Ectodermal cell (in vitro differentiated cells): ENCODE measurements at regions not wholly inside any gene's neighbourhood (a gene's known extent, or its start where the extent isn't known, plus 50 kb on each side); places are given as distances from the start of the nearest gene placed in this dataset.

Experiments used
- H3K27ac ChIP-seq: 2 replicates; pipeline ENCODE4 v1.7.0; 2013; ENCODE audit warnings: mild to moderate bottlenecking, low read depth, low read length; ENCODE audit not compliant: insufficient read depth, poor library complexity, severe bottlenecking
- H3K27me3 ChIP-seq: 2 replicates; pipeline ENCODE4 v1.7.0; 2013; ENCODE audit warnings: mild to moderate bottlenecking, low read length; ENCODE audit not compliant: insufficient read depth, control insufficient read depth, poor library complexity, severe bottlenecking
- H3K36me3 ChIP-seq: one replicate; pipeline ENCODE4 v1.7.0; 2013; ENCODE audit warnings: low read length; ENCODE audit not compliant: control insufficient read depth, insufficient read depth
- H3K4me1 ChIP-seq: one replicate; pipeline ENCODE4 v1.7.0; 2013; ENCODE audit warnings: low read length; ENCODE audit not compliant: control insufficient read depth, insufficient read depth
- H3K4me3 ChIP-seq: 2 replicates; pipeline ENCODE4 v1.7.0; 2013; ENCODE audit warnings: low read depth, low read length, control low read depth; ENCODE audit not compliant: insufficient read depth
- H3K9me3 ChIP-seq: 2 replicates; pipeline ENCODE4 v1.7.0; 2013; ENCODE audit warnings: mild to moderate bottlenecking, low read length, moderate library complexity; ENCODE audit not compliant: control insufficient read depth
- WGBS, 2 experiments: methylation state at CpG; one replicate each; pipeline ENCODE4 v1.1.7; 2013; ENCODE audit warnings: missing lambda C conversion rate in 2 of 2; 5-methylcytosine and 5-hydroxymethylcytosine counted together

GRCh38 chr5:97545886-97546535 is 363.0 kb upstream of the RIOK2 start:
- Histone ChIP-seq H3K36me3 (no peaks in the 10 kb centered on the region), H3K27ac (no peak overlapping the region), H3K27me3 (no peaks in the 10 kb centered on the region), H3K9me3 (no peaks in the 10 kb centered on the region), H3K4me3 (no peak overlapping the region), H3K4me1 (no peaks in the 10 kb centered on the region)
- WGBS, 2 experiments = 89% methylated on average over 1 of the region's 2 CpGs; no CpG with 5 or more reads in 1 of the 2 experiments

DNA sequence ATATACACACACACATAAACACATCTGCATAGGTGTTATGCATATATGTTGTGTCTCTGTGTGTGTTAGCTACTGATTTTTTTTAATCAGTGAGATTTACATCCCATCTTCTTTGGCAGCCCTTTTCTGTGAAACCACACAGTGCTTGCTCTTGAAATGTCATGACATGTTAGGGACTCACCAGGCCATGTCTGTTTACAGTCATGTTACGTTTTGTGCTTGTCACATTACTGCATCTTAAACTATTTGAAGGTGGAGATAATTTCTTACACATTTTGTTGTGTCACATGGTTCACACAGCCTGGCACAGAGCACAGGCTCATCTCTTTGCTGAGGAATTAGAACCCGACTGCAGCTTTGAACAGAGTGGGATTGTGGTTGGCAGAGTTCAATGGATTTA is 364.4 kb upstream of the RIOK2 start:
- no peak overlapping the region for H3K27ac ChIP-seq
- no peaks in the 10 kb centered on the region for H3K27me3 ChIP-seq
- no peaks in the 10 kb centered on the region for H3K9me3 ChIP-seq
- no peaks in the 10 kb centered on the region for H3K36me3 ChIP-seq
- no peaks in the 10 kb centered on the region for H3K4me1 ChIP-seq
- no peak overlapping the region for H3K4me3 ChIP-seq
- 93 to 98% methylated on average over 2 of the region's 2 CpGs for WGBS, 2 experiments

DNA sequence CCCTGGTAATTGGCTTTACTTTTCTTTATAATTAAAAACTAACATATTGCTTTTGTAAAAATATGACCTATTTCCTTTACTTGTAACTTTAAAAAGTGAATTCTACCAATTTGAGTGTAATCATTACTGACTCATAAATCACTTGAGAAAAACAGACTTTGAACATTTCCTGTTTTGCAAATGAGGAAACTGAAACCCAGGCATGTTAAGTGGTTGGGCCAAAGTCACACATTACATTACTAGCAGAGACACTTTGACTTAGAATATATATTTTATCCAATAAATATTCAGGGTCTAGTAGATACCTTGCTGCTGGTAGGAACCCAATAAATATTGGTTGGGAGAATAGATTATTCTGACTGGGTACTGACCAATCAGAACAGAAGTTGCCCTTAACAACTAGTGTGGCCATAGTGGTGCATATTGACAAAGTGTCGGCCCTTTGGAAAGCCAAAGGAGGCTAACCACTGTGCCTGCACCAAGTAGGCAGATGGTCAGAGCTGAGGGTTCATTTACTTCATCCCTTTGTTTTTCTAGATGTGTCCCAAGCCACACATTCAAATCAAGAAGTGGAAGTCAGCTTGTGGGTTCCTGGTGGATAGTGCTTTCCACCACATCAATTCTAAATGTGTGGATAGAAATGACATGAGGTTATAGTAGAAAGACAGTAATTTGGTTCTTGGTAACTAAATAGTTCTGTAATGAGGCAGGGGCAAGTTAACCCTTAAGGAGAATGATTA is 365.1 kb upstream of the RIOK2 start:
- no peak overlapping the region for H3K27ac ChIP-seq
- no peak overlapping the region for H3K4me3 ChIP-seq
- H3K27me3 ChIP-seq = no peaks in the 10 kb centered on the region
- no peaks in the 10 kb centered on the region for H3K9me3 ChIP-seq
- 88 to 91% methylated on average over 1 of the region's 1 CpG for WGBS, 2 experiments
- no peaks in the 10 kb centered on the region for H3K4me1 ChIP-seq
- H3K36me3 ChIP-seq = no peaks in the 10 kb centered on the region

DNA sequence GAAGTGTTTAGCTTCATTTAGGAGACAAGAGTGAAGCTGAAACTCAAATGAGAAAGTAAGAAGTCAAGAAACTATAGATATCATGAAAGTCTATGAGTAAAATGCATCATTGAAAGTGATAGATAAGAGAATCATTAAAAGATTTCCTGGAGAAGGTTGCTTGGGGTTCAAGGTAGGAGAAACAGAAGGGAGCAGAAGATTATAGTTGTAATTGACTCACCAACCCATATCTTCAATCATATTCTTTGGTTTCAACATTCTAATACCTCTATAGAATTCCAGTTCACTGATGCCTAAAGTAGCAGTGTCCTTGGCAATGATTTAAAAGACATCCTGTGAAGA is 365.7 kb upstream of the RIOK2 start:
- no peaks in the 10 kb centered on the region for H3K36me3 ChIP-seq

GRCh38 chr5:97549496-97549895 is 366.4 kb upstream of the RIOK2 start:
- Histone ChIP-seq H3K27ac (no peak overlapping the region), H3K36me3 (no peaks in the 10 kb centered on the region), H3K27me3 (no peaks in the 10 kb centered on the region), H3K4me1 (no peaks in the 10 kb centered on the region), H3K9me3 (no peaks in the 10 kb centered on the region), H3K4me3 (no peak overlapping the region)
- WGBS, 2 experiments = 77 to 86% methylated on average over 4 of the region's 4 CpGs

More for the DNA sequence above, 365.7 kb upstream of the RIOK2 start:
- no peaks in the 10 kb centered on the region for H3K9me3 ChIP-seq
- H3K27me3 ChIP-seq = no peaks in the 10 kb centered on the region
- H3K4me3 ChIP-seq = no peak overlapping the region
- H3K27ac ChIP-seq = no peak overlapping the region
- H3K4me1 ChIP-seq = no peaks in the 10 kb centered on the region

GRCh38 chr5:97550164-97550563 is 367.1 kb upstream of the RIOK2 start:
- H3K4me3 ChIP-seq = no peak overlapping the region
- H3K27me3 ChIP-seq = no peaks in the 10 kb centered on the region
- no peak overlapping the region for H3K27ac ChIP-seq
- H3K36me3 ChIP-seq = no peaks in the 10 kb centered on the region
- no peaks in the 10 kb centered on the region for H3K4me1 ChIP-seq
- 17 to 57% methylated on average over 1 of the region's 1 CpG for WGBS, 2 experiments
- H3K9me3 ChIP-seq = no peaks in the 10 kb centered on the region

DNA sequence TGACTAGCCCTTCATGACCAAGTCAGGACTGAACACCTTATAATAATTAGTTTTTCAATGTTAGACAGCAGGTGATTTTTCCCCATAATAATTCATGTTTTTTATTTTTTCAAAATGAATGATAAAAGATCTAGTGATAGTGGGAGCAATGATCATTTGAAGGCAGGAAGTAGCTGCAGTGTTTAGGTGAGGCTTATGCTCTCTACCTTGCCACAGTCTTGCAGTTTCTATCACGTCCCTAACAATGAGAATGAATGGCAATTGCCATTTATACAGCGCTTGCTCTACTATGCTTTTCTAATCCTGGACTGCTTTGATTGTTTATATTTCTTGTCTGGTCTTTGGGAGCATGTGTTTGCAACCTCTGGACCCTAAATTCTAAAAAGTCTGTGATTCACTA is 367.8 kb upstream of the RIOK2 start:
- WGBS, 2 experiments = 94 to 100% methylated on average over 2 of the region's 2 CpGs
- H3K4me3 ChIP-seq = no peak overlapping the region

GRCh38 chr5:97553604-97554452 is 370.8 kb upstream of the RIOK2 start:
- Histone ChIP-seq H3K4me3 (no peak overlapping the region), H3K27ac (no peak overlapping the region), H3K36me3 (no peaks in the 10 kb centered on the region), H3K9me3 (no peaks in the 10 kb centered on the region), H3K27me3 (no peaks in the 10 kb centered on the region), H3K4me1 (no peaks in the 10 kb centered on the region)
- WGBS, 2 experiments = 86 to 92% methylated on average over 2 of the region's 2 CpGs

More for the DNA sequence above, 367.8 kb upstream of the RIOK2 start:
- no peak overlapping the region for H3K27ac ChIP-seq
- no peaks in the 10 kb centered on the region for H3K4me1 ChIP-seq
- H3K9me3 ChIP-seq = no peaks in the 10 kb centered on the region
- H3K27me3 ChIP-seq = no peaks in the 10 kb centered on the region
- H3K36me3 ChIP-seq = no peaks in the 10 kb centered on the region

DNA sequence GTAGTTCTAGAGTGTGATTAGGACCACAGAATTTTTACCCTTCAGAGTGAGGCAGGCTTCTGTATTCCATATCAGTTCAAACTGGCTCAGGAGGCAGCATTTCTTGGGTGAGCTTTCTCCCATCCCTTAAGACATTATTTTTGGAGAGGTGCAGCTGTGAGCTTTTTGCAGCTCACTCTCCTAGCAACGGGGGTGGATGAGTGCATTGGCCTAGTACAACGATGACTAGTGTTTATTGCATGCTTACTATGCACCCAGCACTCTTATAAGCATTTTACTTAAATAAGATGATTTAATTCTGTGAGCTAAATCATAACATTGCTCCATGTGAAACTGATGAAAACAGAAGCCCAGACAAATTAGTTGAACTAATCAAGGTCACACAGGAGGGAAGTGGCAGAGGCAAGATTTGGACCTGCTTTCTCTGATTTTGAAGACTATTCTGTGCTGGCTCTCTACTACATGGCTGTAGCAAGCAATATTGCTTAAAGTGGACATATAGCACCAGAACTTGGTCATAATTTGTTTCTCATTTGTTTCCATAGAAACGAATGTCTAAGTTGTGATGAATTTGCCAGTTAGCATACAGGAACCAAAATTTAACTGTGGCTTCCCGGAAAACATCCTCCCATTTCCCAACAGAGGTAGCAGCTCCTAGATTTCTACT is 372.1 kb upstream of the RIOK2 start:
- Histone ChIP-seq H3K27ac (no peak overlapping the region), H3K9me3 (no peaks in the 10 kb centered on the region), H3K36me3 (no peaks in the 10 kb centered on the region), H3K4me1 (no peaks in the 10 kb centered on the region), H3K4me3 (no peak overlapping the region), H3K27me3 (no peaks in the 10 kb centered on the region)
- WGBS, 2 experiments = 87 to 96% methylated on average over 3 to 4 of the region's 4 CpGs

- H3K4me3 ChIP-seq = no peak overlapping the region
- no peaks in the 10 kb centered on the region for H3K27me3 ChIP-seq
- WGBS, 2 experiments = 92 to 93% methylated on average over 1 of the region's 1 CpG
- no peak overlapping the region for H3K27ac ChIP-seq
- no peaks in the 10 kb centered on the region for H3K4me1 ChIP-seq
- no peaks in the 10 kb centered on the region for H3K36me3 ChIP-seq
- no peaks in the 10 kb centered on the region for H3K9me3 ChIP-seq
Measured at GRCh38 chr5:97555644-97555981, 372.6 kb upstream of the RIOK2 start.
